ENCODE measurements at regions not wholly inside any gene's neighbourhood (a gene's known extent, or its start where the extent isn't known, plus 50 kb on each side); places are given as distances from the start of the nearest gene placed in this dataset.

- TF ChIP-seq XRCC5 (IDR thresholded peaks at IDR 0.05; ENCODE audit: low read depth, low read length) (no peak), MLX (CRISPR knock-in tag; conservative IDR thresholded peaks at IDR 0.05) (no peak), ZNF444 (CRISPR knock-in tag; IDR thresholded peaks at IDR 0.05) (no peak), ZEB2 (IDR thresholded peaks at IDR 0.05) (no peak)
Measured at GRCh38 chr1:112285316-112285715, 110.7 kb upstream of the CTTNBP2NL start (continued).

GRCh38 chr1:112285746-112286145, 110.3 kb upstream of the CTTNBP2NL start:
- 2% methylated on average over 3 of the region's 3 CpGs for WGBS (ENCODE audit: insufficient coverage, low coverage, missing lambda C conversion rate)
- H3K36me3 ChIP-seq (ENCODE audit: control insufficient read depth, insufficient read depth, low read length) = no peaks in the 10 kb centered on the region
- intact Hi-C loops (cut with micrococcal nuclease) (no loop called here), in situ Hi-C loops (cut with MboI) (no loop called here)
- H3K79me2 ChIP-seq (ENCODE audit: control insufficient read depth, insufficient read depth, low read length) = no peaks in the 10 kb centered on the region
- POLR2A ChIA-PET = no interaction called here
- no TSS peak for BruUV-seq (replicated peaks)
- no peaks in the 10 kb centered on the region; a peak in 2 of 5 replicates for H3K27me3 ChIP-seq (ENCODE audit: control insufficient read depth in 2 of 2, insufficient read depth in 2 of 2, low read length in 2 of 2)
- no peaks in the 10 kb centered on the region for H3K9me1 ChIP-seq (ENCODE audit: control insufficient read depth, insufficient read depth, low read length)
- no peak overlapping the region for H2AFZ ChIP-seq (ENCODE audit: low read depth, low read length)
- CTCF ChIA-PET (ENCODE audit: low intra/inter-chr PET ratio) = no interaction called here
- DNase-seq (ENCODE audit: extremely low read depth in 1 of 4, low spot score in 3 of 4) (no peak), ATAC-seq (no peak), FAIRE-seq (no peak)
- no peaks in the 10 kb centered on the region for H4K20me1 ChIP-seq (replicated peaks; ENCODE audit: control insufficient read depth, insufficient read depth, low read length)
- H3K27ac ChIP-seq (ENCODE audit: extremely low read depth, low read depth, low read length) = no peak overlapping the region
- H3K4me2 ChIP-seq (ENCODE audit: insufficient read depth, low read length) = no peak overlapping the region
- no peaks in the 10 kb centered on the region for H3K4me1 ChIP-seq (replicated peaks in 1 of 2; ENCODE audit: control insufficient read depth in 2 of 2, insufficient read depth in 2 of 2, low read length in 2 of 2)
- H3K9ac ChIP-seq (ENCODE audit: insufficient read depth in 1 of 2, low read depth in 2 of 2, low read length in 2 of 2) = no peak overlapping the region
- H3K4me3 ChIP-seq = no peak overlapping the region
- no peak for TF ChIP-seq HES1 (IDR thresholded peaks at IDR 0.05; ENCODE audit: low read depth)
- no peak for TF ChIP-seq BDP1 (IDR thresholded peaks at IDR 0.05; ENCODE audit: insufficient read depth, insufficient read length)
- no peak for TF ChIP-seq GATA2 (CRISPR knock-in tag; IDR thresholded peaks at IDR 0.05)
- TF ChIP-seq HNRNPK (IDR thresholded peaks at IDR 0.05; ENCODE audit: low read depth, low read length, poor library complexity, severe bottlenecking) = no peak
- no peak for TF ChIP-seq NR1H2 (CRISPR knock-in tag; IDR thresholded peaks at IDR 0.05)
- TF ChIP-seq PHF21A (IDR thresholded peaks at IDR 0.05; ENCODE audit: borderline replicate concordance, low read depth) = no peak
- no peak for TF ChIP-seq ZNF280B (CRISPR knock-in tag; IDR thresholded peaks at IDR 0.05)
- no peaks in the 10 kb centered on the region for H3K9me3 ChIP-seq (replicated peaks; ENCODE audit: control insufficient read depth, insufficient read depth, low read depth, low read length)

Measured in K562 (cell line).